Esophagus muscularis mucosa (tissue), 4 donors: ENCODE measurements at regions not wholly inside any gene's neighbourhood (a gene's known extent, or its start where the extent isn't known, plus 50 kb on each side); places are given as distances from the start of the nearest gene placed in this dataset.
A peak's percentile ranks its signal among the peaks of the same experiment; 100 is the strongest.

Experiments used
- DNase-seq: peaks from one replicate; pipeline ENCODE4 v3.0.0-alpha.2; 2017; ENCODE audit errors: extremely low spot score
- H3K27ac ChIP-seq, 4 donors: fragments of 200-600 bp; sonication (generic); replicated peaks in 1 of 4; 1 replicate in 3 of 4; 2 replicates in 1 of 4; pipeline ENCODE4 v1.5.1; 2016 to 2019; ENCODE audit warnings: mild to moderate bottlenecking in 1 of 4
- H3K27me3 ChIP-seq, 4 donors: fragments of 200-600 bp; sonication (generic); one replicate each; pipeline versions ENCODE4 v1.5.1 to v1.6.0; 2016 to 2019
- H3K36me3 ChIP-seq, 4 donors: fragments of 200-600 bp; sonication (generic); one replicate each; pipeline ENCODE4 v1.5.1; 2016 to 2019
- H3K4me1 ChIP-seq, 4 donors: fragments of 200-600 bp; sonication (generic); one replicate each; pipeline ENCODE4 v1.5.1; 2016 to 2019
- H3K4me3 ChIP-seq, 4 donors: fragments of 200-600 bp; sonication (generic); 1 replicate in 2 of 4; 2 replicates in 2 of 4; pipeline ENCODE4 v1.5.1; 2016 to 2019; ENCODE audit warnings: mild to moderate bottlenecking in 4 of 4, moderate library complexity in 1 of 4
- H3K9me3 ChIP-seq, 4 donors: fragments of 200-600 bp; sonication (generic); 1 replicate in 3 of 4; 2 replicates in 1 of 4; pipeline ENCODE4 v1.5.1; 2016 to 2019
- CTCF ChIP-seq, 3 experiments: fragments of 200-600 bp in 2 of 3; fragments of 450-650 bp in 1 of 3; sonication (generic) in 2 of 3; IDR thresholded peaks; one replicate each; pipeline ENCODE4 v1.5.1; 2017 to 2019; ENCODE audit warnings: antibody characterized with exemption in 3 of 3, mild to moderate bottlenecking in 2 of 3, moderate library complexity in 1 of 3
- EP300 ChIP-seq: sonication (generic); formaldehyde crosslinking; IDR thresholded peaks from one replicate; pipeline ENCODE4 v1.6.1; 2017; ENCODE audit warnings: antibody characterized with exemption
- POLR2A ChIP-seq: fragments of 450-650 bp; IDR thresholded peaks from one replicate; pipeline ENCODE4 v1.6.1; 2017; ENCODE audit warnings: antibody characterized with exemption, moderate library complexity, mild to moderate bottlenecking, low read depth
- POLR2AphosphoS5 ChIP-seq, 2 donors: sonication (generic); formaldehyde crosslinking; IDR thresholded peaks; one replicate each; pipeline ENCODE4 v1.6.1; 2017; ENCODE audit warnings: antibody characterized with exemption in 2 of 2
- WGBS: methylation state at CpG from one replicate; pipeline ENCODE4 v1.1.5; 2018; 5-methylcytosine and 5-hydroxymethylcytosine counted together
- intact Hi-C: fragments of 100-400 bp; cut with DNase I; formaldehyde crosslinking; loops from one replicate; pipeline ENCODE4 v1.15.1; 2023

GRCh38 chr17:83182620-83183101 is 103.3 kb downstream of the METRNL start:
- H3K36me3 ChIP-seq, result no peaks in the 10 kb centered on the region
- intact Hi-C loops, result no loop called here
- H3K4me1 ChIP-seq, result peaks cover 6 to 17% (median 11%) of the 10 kb centered on the region in 4 donors
- peak overlapping the region in 3 of 4 donors; percentile 20 to 35 (median 30) for H3K27ac ChIP-seq
- no peaks in the 10 kb centered on the region for H3K9me3 ChIP-seq
- DNase-seq, result peak; percentile 92
- TF ChIP-seq POLR2AphosphoS5 (IDR thresholded peaks at IDR 0.05), result peak in 1 of 2 donors; percentile 40
- no peak for TF ChIP-seq CTCF (IDR thresholded peaks at IDR 0.05)
- H3K4me3 ChIP-seq, result no peak overlapping the region
- H3K27me3 ChIP-seq, result no peaks in the 10 kb centered on the region
- 67% methylated on average over 14 of the region's 14 CpGs for WGBS

- no peaks in the 10 kb centered on the region for H3K36me3 ChIP-seq
- H3K4me1 ChIP-seq, result peaks cover 6 to 17% (median 11%) of the 10 kb centered on the region in 4 donors
- no peaks in the 10 kb centered on the region for H3K27me3 ChIP-seq
- no peak for TF ChIP-seq POLR2AphosphoS5 (IDR thresholded peaks at IDR 0.05)
- no peak for TF ChIP-seq CTCF (IDR thresholded peaks at IDR 0.05)
- TF ChIP-seq POLR2A, result no peak
- TF ChIP-seq EP300, result no peak
- intact Hi-C loops, result no loop called here
- DNase-seq, result no peak
- 82% methylated on average over 28 of the region's 28 CpGs for WGBS
- peaks cover 0 to 5% (median 0%) of the 10 kb centered on the region in 4 donors for H3K9me3 ChIP-seq
- H3K4me3 ChIP-seq, result no peak overlapping the region
- no peak overlapping the region for H3K27ac ChIP-seq
Measured at GRCh38 chr17:83183145-83183948, 103.9 kb downstream of the METRNL start.

GRCh38 chr17:83183951-83184506 is 104.6 kb downstream of the METRNL start:
- no peak overlapping the region for H3K27ac ChIP-seq
- no peak for DNase-seq
- intact Hi-C loops, result no loop called here
- peaks cover 9 to 19% (median 12%) of the 10 kb centered on the region in 4 donors for H3K4me1 ChIP-seq
- 87% methylated on average over 15 of the region's 15 CpGs for whole genome bisulfite sequencing
- H3K4me3 ChIP-seq, result no peak overlapping the region
- no peak for TF ChIP-seq CTCF (IDR thresholded peaks at IDR 0.05)
- TF ChIP-seq POLR2A, result no peak
- no peak for TF ChIP-seq POLR2AphosphoS5 (IDR thresholded peaks at IDR 0.05)
- TF ChIP-seq EP300, result no peak
- H3K36me3 ChIP-seq, result no peaks in the 10 kb centered on the region
- H3K9me3 ChIP-seq, result peaks cover 0 to 6% (median 0%) of the 10 kb centered on the region in 4 donors
- no peaks in the 10 kb centered on the region for H3K27me3 ChIP-seq

- TF ChIP-seq POLR2AphosphoS5 (IDR thresholded peaks at IDR 0.05) (no peak), CTCF (IDR thresholded peaks at IDR 0.05) (no peak), POLR2A (no peak), EP300 (no peak)
- no peaks in the 10 kb centered on the region for H3K27me3 ChIP-seq
- intact Hi-C loops, result no loop called here
- DNase-seq, result no peak
- no peak overlapping the region for H3K4me3 ChIP-seq
- H3K36me3 ChIP-seq, result no peaks in the 10 kb centered on the region
- H3K27ac ChIP-seq, result no peak overlapping the region
- peaks cover 18 to 32% (median 25%) of the 10 kb centered on the region in 4 donors for H3K4me1 ChIP-seq
- H3K9me3 ChIP-seq, result peaks cover 0 to 6% (median 0%) of the 10 kb centered on the region in 4 donors
- 94% methylated on average over 7 of the region's 9 CpGs for WGBS
Measured at GRCh38 chr17:83185023-83186002, 105.9 kb downstream of the METRNL start.
